ENCODE measurements at regions not wholly inside any gene's neighbourhood (a gene's known extent, or its start where the extent isn't known, plus 50 kb on each side); places are given as distances from the start of the nearest gene placed in this dataset.
"Not testable (repeated sequence)": the region's sequence is repeated elsewhere in the genome, so short reads cannot be mapped to it uniquely, and the experiment has no call there.

- no peak for DNase-seq
Measured at GRCh38 chr10:3881622-3882021, 96.6 kb upstream of the KLF6 start.

GRCh38 chr10:3879073-3879472, 94.1 kb upstream of the KLF6 start:
- no peak for DNase-seq

GRCh38 chr10:3877211-3878000, 92.4 kb upstream of the KLF6 start:
- DNase-seq, result no peak

- no peak for DNase-seq
Measured at GRCh38 chr10:3876350-3876962, 91.4 kb upstream of the KLF6 start.

GRCh38 chr10:3875842-3876235, 90.8 kb upstream of the KLF6 start:
- no peak for DNase-seq

GRCh38 chr10:3874990-3875841, 90.2 kb upstream of the KLF6 start:
- no peak for DNase-seq

GRCh38 chr10:3874610-3874989, 89.6 kb upstream of the KLF6 start:
- not testable (repeated sequence) for DNase-seq

- peak; percentile 52 for DNase-seq
Measured at GRCh38 chr10:3873728-3874461, 88.9 kb upstream of the KLF6 start.

GRCh38 chr10:3872712-3873329, 87.8 kb upstream of the KLF6 start:
- no peak for DNase-seq

GRCh38 chr10:3871424-3871996, 86.5 kb upstream of the KLF6 start:
- no peak for DNase-seq

- DNase-seq, result no peak
Measured at GRCh38 chr10:3869036-3869435, 84.0 kb upstream of the KLF6 start.

- no peak for DNase-seq
Measured at GRCh38 chr10:3868271-3868664, 83.3 kb upstream of the KLF6 start.

- DNase-seq, result no peak
Measured at GRCh38 chr10:3867454-3868270, 82.7 kb upstream of the KLF6 start.

GRCh38 chr10:3866332-3866731, 81.3 kb upstream of the KLF6 start:
- no peak for DNase-seq

GRCh38 chr10:3865565-3865964, 80.6 kb upstream of the KLF6 start:
- DNase-seq, result no peak

GRCh38 chr10:3861795-3862194, 76.8 kb upstream of the KLF6 start:
- no peak for DNase-seq

- DNase-seq, result no peak
Measured at GRCh38 chr10:3858051-3858845, 73.2 kb upstream of the KLF6 start.

- DNase-seq, result no peak
Measured at GRCh38 chr10:3857318-3857717, 72.3 kb upstream of the KLF6 start.

GRCh38 chr10:3856593-3856992, 71.6 kb upstream of the KLF6 start:
- DNase-seq, result no peak

- DNase-seq, result peak; percentile 48
Measured at GRCh38 chr10:3853547-3854303, 68.7 kb upstream of the KLF6 start.
